Adrenal gland (tissue), 9 donors: ENCODE measurements at regions not wholly inside any gene's neighbourhood (a gene's known extent, or its start where the extent isn't known, plus 50 kb on each side); places are given as distances from the start of the nearest gene placed in this dataset.

ENCODE experiments used
- DNase-seq, 7 donors: peaks; one replicate each; pipeline ENCODE4 v3.0.0-alpha.2; 2019 to 2020
- H3K27ac ChIP-seq, 5 donors: fragments of 200-600 bp; sonication (generic) in 4 of 5; 1 replicate in 3 of 5; 2 replicates in 2 of 5; pipeline versions ENCODE4 v1.5.1 to v1.8.0; 2016 to 2020; ENCODE audit warnings: mild to moderate bottlenecking in 1 of 5
- H3K27me3 ChIP-seq: fragments of 200-600 bp; 2 replicates; pipeline ENCODE4 v1.8.0; 2021
- H3K36me3 ChIP-seq, 2 donors: fragments of 200-600 bp; replicated peaks in 1 of 2; 1 replicate in 1 of 2; 2 replicates in 1 of 2; pipeline versions ENCODE4 v1.5.1 to v1.8.0; 2018 to 2022
- H3K4me1 ChIP-seq, 2 donors: fragments of 200-600 bp; replicated peaks in 1 of 2; 1 replicate in 1 of 2; 2 replicates in 1 of 2; pipeline versions ENCODE4 v1.5.1 to v1.8.0; 2018 to 2021
- H3K4me3 ChIP-seq, 4 donors: fragments of 200-600 bp; sonication (generic) in 3 of 4; one replicate each; pipeline ENCODE4 v1.5.1; 2016 to 2018
- H3K9me3 ChIP-seq, 3 donors: fragments of 200-600 bp; sonication (generic) in 1 of 3; replicated peaks in 1 of 3; 1 replicate in 2 of 3; 2 replicates in 1 of 3; pipeline versions ENCODE4 v1.5.1 to v1.8.0; 2016 to 2021
- CTCF ChIP-seq, 6 experiments: fragments of 450-650 bp in 4 of 6; fragments of 200-600 bp in 2 of 6; sonication (generic) in 1 of 6; IDR thresholded peaks; 1 replicate in 5 of 6; 2 replicates in 1 of 6; pipeline versions ENCODE4 v1.5.1 to v1.8.0; 2016 to 2021; ENCODE audit warnings: antibody characterized with exemption in 6 of 6, mild to moderate bottlenecking in 2 of 6, moderate library complexity in 1 of 6
- POLR2A ChIP-seq, 2 donors: fragments of 450-650 bp; IDR thresholded peaks; one replicate each; pipeline ENCODE4 v1.6.1; 2017; ENCODE audit warnings: antibody characterized with exemption in 2 of 2, mild to moderate bottlenecking in 2 of 2, moderate library complexity in 1 of 2
- WGBS, 4 donors: extraction: QIAGEN DNeasy Blood & Tissue Kit in 2 of 4; methylation state at CpG; one replicate each; pipeline versions ENCODE4 v1.1.5 to v1.1.7; 2013 to 2017; 5-methylcytosine and 5-hydroxymethylcytosine counted together
- intact Hi-C, 2 donors: fragments of 100-400 bp; cut with DNase I; formaldehyde crosslinking; loops; one replicate each; pipeline versions ENCODE4 v1.14.1 to v1.15.0; 2022 to 2023
- donor health status: healthy with polysubstance abuse.
- donor health status: Bipolar disorder and iron deficiency.
- donor health status: DM: yes; HTN: yes; CAD: no.
- donor health status: DM: no; HTN: no; CAD: no.
- donor health status: DM: no; HTN: no; CAD: no.

GRCh38 chr16:87218281-87219055 is 98.7 kb downstream of the C16orf95 start:
- no peak overlapping the region for H3K4me3 ChIP-seq
- no peaks in the 10 kb centered on the region for H3K4me1 ChIP-seq
- TF ChIP-seq POLR2A (IDR thresholded peaks at IDR 0.05) (no peak), CTCF (IDR thresholded peaks at IDR 0.05) (no peak)
- intact Hi-C loops, result no loop called here
- no peak for DNase-seq
- no peak overlapping the region for H3K27ac ChIP-seq
- 75 to 83% (median 80%) methylated on average over 4 to 36 of the region's 36 CpGs for WGBS, 4 donors
- no peaks in the 10 kb centered on the region for H3K9me3 ChIP-seq
- H3K27me3 ChIP-seq, result no peaks in the 10 kb centered on the region
- H3K36me3 ChIP-seq, result no peaks in the 10 kb centered on the region

GRCh38 chr16:87219287-87219909 is 97.8 kb downstream of the C16orf95 start:
- no peak for DNase-seq
- intact Hi-C loops, result no loop called here
- Histone ChIP-seq H3K36me3 (no peaks in the 10 kb centered on the region), H3K27me3 (no peaks in the 10 kb centered on the region), H3K9me3 (no peaks in the 10 kb centered on the region), H3K27ac (no peak overlapping the region), H3K4me3 (no peak overlapping the region), H3K4me1 (no peaks in the 10 kb centered on the region)
- WGBS, 4 donors, result 83 to 95% (median 90%) methylated on average over 9 to 15 of the region's 15 CpGs
- TF ChIP-seq CTCF (IDR thresholded peaks at IDR 0.05) (no peak), POLR2A (IDR thresholded peaks at IDR 0.05) (no peak)

- H3K36me3 ChIP-seq, result no peaks in the 10 kb centered on the region
- DNase-seq, result no peak
- no peaks in the 10 kb centered on the region for H3K27me3 ChIP-seq
- no peaks in the 10 kb centered on the region for H3K9me3 ChIP-seq
- TF ChIP-seq CTCF (IDR thresholded peaks at IDR 0.05) (no peak), POLR2A (IDR thresholded peaks at IDR 0.05) (no peak)
- H3K27ac ChIP-seq, result no peak overlapping the region
- no peak overlapping the region for H3K4me3 ChIP-seq
- no peaks in the 10 kb centered on the region for H3K4me1 ChIP-seq
- WGBS, 4 donors, result 74 to 97% (median 77%) methylated on average over 3 of the region's 3 CpGs
- intact Hi-C loops, result no loop called here
These were observed 95.6 kb downstream of the C16orf95 start for GRCh38 chr16:87221633-87222032.

GRCh38 chr16:87222335-87222734 is 94.9 kb downstream of the C16orf95 start:
- WGBS, 4 donors, result 89 to 100% (median 93%) methylated on average over 1 of the region's 1 CpG
- intact Hi-C loops, result no loop called here
- TF ChIP-seq CTCF (IDR thresholded peaks at IDR 0.05), result no peak

More at GRCh38 chr16:87222335-87222734, 94.9 kb downstream of the C16orf95 start:
- Histone ChIP-seq H3K4me1 (no peaks in the 10 kb centered on the region), H3K27ac (no peak overlapping the region), H3K9me3 (no peaks in the 10 kb centered on the region), H3K27me3 (no peaks in the 10 kb centered on the region), H3K36me3 (no peaks in the 10 kb centered on the region), H3K4me3 (no peak overlapping the region)
- no peak for DNase-seq
